ENCODE measurements at regions not wholly inside any gene's neighbourhood (a gene's known extent, or its start where the extent isn't known, plus 50 kb on each side); places are given as distances from the start of the nearest gene placed in this dataset.

- TF ChIP-seq CTCF (IDR thresholded peaks at IDR 0.05) (no peak), POLR2A (IDR thresholded peaks at IDR 0.05) (no peak)
Measured at GRCh38 chr3:96748139-96748538, 66.3 kb upstream of the EPHA6 start.
